H9 (cell line): ENCODE measurements at regions not wholly inside any gene's neighbourhood (a gene's known extent, or its start where the extent isn't known, plus 50 kb on each side); places are given as distances from the start of the nearest gene placed in this dataset.

Experiments used
- DNase-seq: peaks from one replicate; pipeline ENCODE4 v3.0.0-alpha.2; 2017
- H2AFZ ChIP-seq: one replicate; pipeline ENCODE4 v1.6.1; 2013; ENCODE audit warnings: mild to moderate bottlenecking, low read length, control low read depth, moderate library complexity
- H2AK5ac ChIP-seq: 2 replicates; pipeline ENCODE4 v1.6.1; 2013; ENCODE audit warnings: low read length, control low read depth, mixed read lengths; ENCODE audit not compliant: insufficient read length
- H2BK120ac ChIP-seq: one replicate; pipeline ENCODE4 v1.6.1; 2013; ENCODE audit warnings: low read depth, mild to moderate bottlenecking, low read length, control low read depth, inconsistent platforms; ENCODE audit not compliant: poor library complexity, severe bottlenecking
- H2BK12ac ChIP-seq: 2 replicates; pipeline ENCODE4 v1.6.1; 2013; ENCODE audit warnings: low read length, control low read depth, mixed read lengths, low read depth; ENCODE audit not compliant: insufficient read length
- H2BK15ac ChIP-seq: 2 replicates; pipeline ENCODE4 v1.6.1; 2013; ENCODE audit warnings: low read depth, low read length, control low read depth
- H2BK20ac ChIP-seq: one replicate; pipeline ENCODE4 v1.6.1; 2013; ENCODE audit warnings: low read depth, mild to moderate bottlenecking, low read length, control low read depth, inconsistent platforms; ENCODE audit not compliant: poor library complexity, severe bottlenecking
- H2BK5ac ChIP-seq: 2 replicates; pipeline ENCODE4 v1.6.1; 2013; ENCODE audit warnings: low read length, control low read depth, mixed read lengths; ENCODE audit not compliant: insufficient read length
- H3K14ac ChIP-seq: 2 replicates; pipeline ENCODE4 v1.6.1; 2013; ENCODE audit warnings: low read length, control low read depth; ENCODE audit not compliant: insufficient read depth
- H3K18ac ChIP-seq: 2 replicates; pipeline ENCODE4 v1.6.1; 2013; ENCODE audit warnings: low read depth, mild to moderate bottlenecking, mixed read lengths, low read length, control low read depth; ENCODE audit not compliant: insufficient read length
- H3K23ac ChIP-seq: 2 replicates; pipeline ENCODE4 v1.6.1; 2013; ENCODE audit warnings: low read length, control low read depth, mixed read lengths, low read depth; ENCODE audit not compliant: insufficient read length
- H3K23me2 ChIP-seq: 2 replicates; pipeline ENCODE4 v1.6.1; 2013; ENCODE audit warnings: low read depth, mild to moderate bottlenecking, mixed read lengths, low read length, control low read depth; ENCODE audit not compliant: insufficient read length, poor library complexity, severe bottlenecking
- H3K27ac ChIP-seq: 2 replicates; pipeline ENCODE4 v1.5.1; 2013; ENCODE audit warnings: low read length, control low read depth, mixed read lengths, low read depth; ENCODE audit not compliant: insufficient read length
- H3K27me3 ChIP-seq: 2 replicates; pipeline ENCODE4 v1.6.1; 2013; ENCODE audit warnings: low read length, control low read depth, inconsistent platforms; ENCODE audit not compliant: insufficient read depth
- H3K4ac ChIP-seq: 2 replicates; pipeline ENCODE4 v1.6.1; 2013; ENCODE audit warnings: low read depth, mild to moderate bottlenecking, control low read depth, inconsistent platforms, low read length, moderate library complexity
- H3K4me1 ChIP-seq: 2 replicates; pipeline ENCODE4 v1.6.1; 2013; ENCODE audit warnings: low read length, control low read depth, inconsistent platforms; ENCODE audit not compliant: insufficient read depth
- H3K4me2 ChIP-seq: 2 replicates; pipeline ENCODE4 v1.6.1; 2013; ENCODE audit warnings: low read length, control low read depth, mixed read lengths; ENCODE audit not compliant: insufficient read length, insufficient read depth
- H3K56ac ChIP-seq: 2 replicates; pipeline ENCODE4 v1.6.1; 2013; ENCODE audit warnings: low read depth, mild to moderate bottlenecking, mixed read lengths, low read length, control low read depth; ENCODE audit not compliant: insufficient read length
- H3K79me1 ChIP-seq: 2 replicates; pipeline ENCODE4 v1.6.1; 2013; ENCODE audit warnings: low read depth, mild to moderate bottlenecking, moderate library complexity, low read length, control low read depth, inconsistent platforms; ENCODE audit not compliant: insufficient read depth, poor library complexity, severe bottlenecking
- H3K79me2 ChIP-seq: 2 replicates; pipeline ENCODE4 v1.6.1; 2013; ENCODE audit warnings: low read length, control low read depth, inconsistent platforms; ENCODE audit not compliant: insufficient read depth
- H3K9ac ChIP-seq: 2 replicates; pipeline ENCODE4 v1.6.1; 2013; ENCODE audit warnings: low read length, control low read depth, mixed read lengths; ENCODE audit not compliant: insufficient read length; ENCODE audit errors: extremely low read depth
- H3K9me3 ChIP-seq: one replicate; pipeline ENCODE4 v1.6.1; 2013; ENCODE audit warnings: low read depth, low read length, inconsistent platforms; ENCODE audit not compliant: control insufficient read depth
- H3T11ph ChIP-seq: one replicate; pipeline ENCODE4 v1.6.1; 2013; ENCODE audit warnings: mild to moderate bottlenecking, low read length, control low read depth, inconsistent platforms
- H4K20me1 ChIP-seq: one replicate; pipeline ENCODE4 v1.6.1; 2013; ENCODE audit not compliant: control insufficient read depth, insufficient read length, insufficient read depth
- H4K5ac ChIP-seq: 2 replicates; pipeline ENCODE4 v1.6.1; 2013; ENCODE audit warnings: low read depth, mild to moderate bottlenecking, mixed read lengths, low read length, control low read depth; ENCODE audit not compliant: insufficient read length
- H4K8ac ChIP-seq: replicated peaks from 2 replicates; pipeline ENCODE4 v1.6.1; 2013; ENCODE audit warnings: low read length, control low read depth, mixed read lengths, low read depth; ENCODE audit not compliant: insufficient read length
- H4K91ac ChIP-seq: 2 replicates; pipeline ENCODE4 v1.6.1; 2013; ENCODE audit warnings: low read depth, mild to moderate bottlenecking, moderate library complexity, mixed read lengths, low read length, control low read depth; ENCODE audit not compliant: insufficient read length
- H3K27ac Mint-ChIP-seq, 3 experiments: 2 replicates in 2 of 3; 3 replicates in 1 of 3; pipeline ENCODE4 v1.8.0; 2020 to 2021; ENCODE audit warnings: mixed read lengths in 3 of 3, mild to moderate bottlenecking in 1 of 3, moderate library complexity in 1 of 3
- H3K27me3 Mint-ChIP-seq: 2 replicates; pipeline ENCODE4 v1.8.0; 2021; ENCODE audit warnings: low read depth, mild to moderate bottlenecking, moderate library complexity, mixed read lengths
- H3K36me3 Mint-ChIP-seq, 3 experiments: 2 replicates in 2 of 3; 3 replicates in 1 of 3; pipeline ENCODE4 v1.8.0; 2020 to 2021; ENCODE audit warnings: low read depth in 3 of 3, mixed read lengths in 3 of 3; ENCODE audit not compliant: insufficient read depth in 1 of 3
- H3K4me1 Mint-ChIP-seq, 2 experiments: 2 replicates each; pipeline ENCODE4 v1.8.0; 2020; ENCODE audit warnings: mixed read lengths in 2 of 2
- H3K4me3 Mint-ChIP-seq, 2 experiments: 2 replicates in 1 of 2; 3 replicates in 1 of 2; pipeline ENCODE4 v1.8.0; 2020 to 2021; ENCODE audit warnings: mild to moderate bottlenecking in 2 of 2, mixed read lengths in 2 of 2, moderate library complexity in 1 of 2
- H3K9me3 Mint-ChIP-seq, 2 experiments: 2 replicates in 1 of 2; 3 replicates in 1 of 2; pipeline ENCODE4 v1.8.0; 2020; ENCODE audit warnings: mild to moderate bottlenecking in 2 of 2, mixed read lengths in 2 of 2, moderate library complexity in 1 of 2
- CTCF ChIP-seq: fragments of 200-600 bp; sonication (generic); conservative IDR thresholded peaks from 3 replicates; pipeline ENCODE4 v1.8.0; 2021; ENCODE audit warnings: antibody characterized with exemption, mild to moderate bottlenecking
- WGBS: extraction: QIAGEN DNeasy Blood & Tissue Kit; methylation state at CpG from one replicate; pipeline ENCODE4 v1.1.7; 2013; ENCODE audit warnings: missing lambda C conversion rate, low lambda C conversion rate, mixed read lengths; ENCODE audit not compliant: insufficient read length; ENCODE audit errors: extremely low coverage; 5-methylcytosine and 5-hydroxymethylcytosine counted together

GRCh38 chr22:47878460-47878859 lies 1116.0 kb downstream of the TBC1D22A start:
- no peak overlapping the region for H3K4ac ChIP-seq
- no peak overlapping the region for H3K23ac ChIP-seq
- no peak overlapping the region for H2AK5ac ChIP-seq
- no peaks in the 10 kb centered on the region for H3K79me1 ChIP-seq
- WGBS, result no CpG with 5 or more reads among the region's 5 CpGs
- H2BK5ac ChIP-seq, result no peak overlapping the region
- no peak overlapping the region for H2BK120ac ChIP-seq
- TF ChIP-seq CTCF, result no peak
- H3K79me2 ChIP-seq, result no peaks in the 10 kb centered on the region
- H3K23me2 ChIP-seq, result no peaks in the 10 kb centered on the region
- H3K14ac ChIP-seq, result no peak overlapping the region
- H3K18ac ChIP-seq, result no peak overlapping the region
- H3K27me3 ChIP-seq, result no peaks in the 10 kb centered on the region
- no peak overlapping the region for H4K8ac ChIP-seq
- no peak overlapping the region for H2BK15ac ChIP-seq
- no peak overlapping the region for H2AFZ ChIP-seq
- H3K27ac Mint-ChIP-seq, result no peak overlapping the region
- peaks cover 0 to 76% of the 10 kb centered on the region in 2 experiments; a peak in 2 of 5 replicates for H3K9me3 Mint-ChIP-seq
- H3K4me1 Mint-ChIP-seq, result no peaks in the 10 kb centered on the region
- H3K9ac ChIP-seq, result no peak overlapping the region
- H4K5ac ChIP-seq, result no peak overlapping the region
- H2BK20ac ChIP-seq, result no peak overlapping the region
- no peak overlapping the region for H3K4me2 ChIP-seq
- peaks cover 9% of the 10 kb centered on the region for H3K27me3 Mint-ChIP-seq
- no peak overlapping the region for H3K4me3 Mint-ChIP-seq
- no peaks in the 10 kb centered on the region for H3K4me1 ChIP-seq
- no peaks in the 10 kb centered on the region for H4K20me1 ChIP-seq
- no peak overlapping the region for H3K27ac ChIP-seq
- no peak overlapping the region for H3K56ac ChIP-seq
- no peak overlapping the region for H4K91ac ChIP-seq
- no peaks in the 10 kb centered on the region for H3K9me3 ChIP-seq
- DNase-seq, result no peak
- H3T11ph ChIP-seq, result no peak overlapping the region
- H3K36me3 Mint-ChIP-seq, result peaks cover 0 to 2% (median 0%) of the 10 kb centered on the region in 3 experiments; a peak in 3 of 7 replicates
- no peak overlapping the region for H2BK12ac ChIP-seq
